ENCODE measurements at regions not wholly inside any gene's neighbourhood (a gene's known extent, or its start where the extent isn't known, plus 50 kb on each side); places are given as distances from the start of the nearest gene placed in this dataset.

- TF ChIP-seq CTCF (IDR thresholded peaks at IDR 0.05): no peak
These were observed 264.1 kb upstream of the FOXG1 start for GRCh38 chr14:28502517-28502916.

- no peak for TF ChIP-seq CTCF (IDR thresholded peaks at IDR 0.05)
These were observed 251.0 kb upstream of the FOXG1 start for GRCh38 chr14:28515571-28515970.

GRCh38 chr14:28536889-28537288 lies 229.7 kb upstream of the FOXG1 start:
- TF ChIP-seq CTCF (IDR thresholded peaks at IDR 0.05): no peak

- no peak for TF ChIP-seq CTCF (IDR thresholded peaks at IDR 0.05)
These were observed 224.5 kb upstream of the FOXG1 start for GRCh38 chr14:28542040-28542439.

- no peak for TF ChIP-seq CTCF (IDR thresholded peaks at IDR 0.05)
These were observed 201.2 kb upstream of the FOXG1 start for GRCh38 chr14:28565345-28565744.

- TF ChIP-seq CTCF (IDR thresholded peaks at IDR 0.05): no peak
These were observed 196.2 kb upstream of the FOXG1 start for GRCh38 chr14:28570391-28570790.

- no peak for TF ChIP-seq CTCF (IDR thresholded peaks at IDR 0.05)
These were observed 195.0 kb upstream of the FOXG1 start for GRCh38 chr14:28571636-28572035.

- TF ChIP-seq CTCF (IDR thresholded peaks at IDR 0.05): no peak
These were observed 190.1 kb upstream of the FOXG1 start for GRCh38 chr14:28576523-28576922.

Data from LNCAP (cell line).